ENCODE measurements at regions not wholly inside any gene's neighbourhood (a gene's known extent, or its start where the extent isn't known, plus 50 kb on each side); places are given as distances from the start of the nearest gene placed in this dataset.
A peak's percentile ranks its signal among the peaks of the same experiment; 100 is the strongest.
"Not testable (repeated sequence)": the region's sequence is repeated elsewhere in the genome, so short reads cannot be mapped to it uniquely, and the experiment has no call there.

- no peak for DNase-seq (ENCODE audit: low read depth in 2 of 2)
- no peak overlapping the region for H3K4me2 ChIP-seq (ENCODE audit: extremely low read depth, insufficient read depth, low read length)
- H3K27ac ChIP-seq (ENCODE audit: insufficient read depth, low read length), result no peak overlapping the region
- no peaks in the 10 kb centered on the region for H3K9me3 ChIP-seq (ENCODE audit: control insufficient read depth, insufficient read depth, low read depth, low read length)
- no peaks in the 10 kb centered on the region for H3K4me1 ChIP-seq (ENCODE audit: control insufficient read depth, extremely low read depth, insufficient read depth, low read length)
- H3K36me3 ChIP-seq (ENCODE audit: control insufficient read depth, insufficient read depth, low read length), result no peaks in the 10 kb centered on the region
- H3K79me2 ChIP-seq (ENCODE audit: control insufficient read depth, insufficient read depth, low read length), result no peaks in the 10 kb centered on the region
- no peak overlapping the region for H3K9ac ChIP-seq (ENCODE audit: insufficient read depth, low read length)
- H2AFZ ChIP-seq (ENCODE audit: low read length), result no peak overlapping the region
- no peaks in the 10 kb centered on the region for H3K27me3 ChIP-seq (ENCODE audit: control insufficient read depth, insufficient read depth, low read length)
- H3K4me3 ChIP-seq (replicated peaks in 1 of 4; ENCODE audit: control extremely low read depth in 1 of 4, insufficient read depth in 1 of 4, low read depth in 3 of 4, low read length in 4 of 4), result no peak overlapping the region
- no peaks in the 10 kb centered on the region for H4K20me1 ChIP-seq (ENCODE audit: control insufficient read depth, extremely low read depth, insufficient read depth, low read length)
- TF ChIP-seq CTCF (conservative IDR thresholded peaks at IDR 0.05 in 1 of 2, IDR thresholded peaks at IDR 0.05 in 1 of 2; ENCODE audit: low read depth in 1 of 2, low read length in 2 of 2) (no peak), EZH2 (IDR thresholded peaks at IDR 0.05; ENCODE audit: low read length, missing control alignments) (no peak)
Measured at GRCh38 chr5:92942762-92943161, 638.3 kb downstream of the NR2F1-AS1 start.

GRCh38 chr5:92941806-92942205 lies 639.2 kb downstream of the NR2F1-AS1 start:
- no peak overlapping the region for H3K27ac ChIP-seq (ENCODE audit: insufficient read depth, low read length)
- no peak overlapping the region for H3K4me2 ChIP-seq (ENCODE audit: extremely low read depth, insufficient read depth, low read length)
- no peaks in the 10 kb centered on the region for H4K20me1 ChIP-seq (ENCODE audit: control insufficient read depth, extremely low read depth, insufficient read depth, low read length)
- H3K36me3 ChIP-seq (ENCODE audit: control insufficient read depth, insufficient read depth, low read length), result no peaks in the 10 kb centered on the region
- no peaks in the 10 kb centered on the region for H3K27me3 ChIP-seq (ENCODE audit: control insufficient read depth, insufficient read depth, low read length)
- H3K9ac ChIP-seq (ENCODE audit: insufficient read depth, low read length), result no peak overlapping the region
- TF ChIP-seq CTCF (conservative IDR thresholded peaks at IDR 0.05 in 1 of 2, IDR thresholded peaks at IDR 0.05 in 1 of 2; ENCODE audit: low read depth in 1 of 2, low read length in 2 of 2), result no peak
- no peak for TF ChIP-seq EZH2 (IDR thresholded peaks at IDR 0.05; ENCODE audit: low read length, missing control alignments)
- no peaks in the 10 kb centered on the region for H3K9me3 ChIP-seq (ENCODE audit: control insufficient read depth, insufficient read depth, low read depth, low read length)
- H3K4me3 ChIP-seq (replicated peaks in 1 of 4; ENCODE audit: control extremely low read depth in 1 of 4, insufficient read depth in 1 of 4, low read depth in 3 of 4, low read length in 4 of 4), result no peak overlapping the region
- DNase-seq (ENCODE audit: low read depth in 2 of 2), result no peak
- H3K4me1 ChIP-seq (ENCODE audit: control insufficient read depth, extremely low read depth, insufficient read depth, low read length), result no peaks in the 10 kb centered on the region
- no peaks in the 10 kb centered on the region for H3K79me2 ChIP-seq (ENCODE audit: control insufficient read depth, insufficient read depth, low read length)
- H2AFZ ChIP-seq (ENCODE audit: low read length), result no peak overlapping the region

GRCh38 chr5:92939428-92939827 lies 641.6 kb downstream of the NR2F1-AS1 start:
- TF ChIP-seq CTCF (conservative IDR thresholded peaks at IDR 0.05 in 1 of 2, IDR thresholded peaks at IDR 0.05 in 1 of 2; ENCODE audit: low read depth in 1 of 2, low read length in 2 of 2) (no peak), EZH2 (IDR thresholded peaks at IDR 0.05; ENCODE audit: low read length, missing control alignments) (no peak)
- no peak for DNase-seq (ENCODE audit: low read depth in 2 of 2)
- Histone ChIP-seq H2AFZ (ENCODE audit: low read length) (peak overlapping the region; percentile 77), H3K4me2 (ENCODE audit: extremely low read depth, insufficient read depth, low read length) (no peak overlapping the region), H3K9me3 (ENCODE audit: control insufficient read depth, insufficient read depth, low read depth, low read length) (no peaks in the 10 kb centered on the region), H3K36me3 (ENCODE audit: control insufficient read depth, insufficient read depth, low read length) (no peaks in the 10 kb centered on the region), H3K4me1 (ENCODE audit: control insufficient read depth, extremely low read depth, insufficient read depth, low read length) (no peaks in the 10 kb centered on the region), H3K4me3 (replicated peaks in 1 of 4; ENCODE audit: control extremely low read depth in 1 of 4, insufficient read depth in 1 of 4, low read depth in 3 of 4, low read length in 4 of 4) (no peak overlapping the region), H3K27me3 (ENCODE audit: control insufficient read depth, insufficient read depth, low read length) (no peaks in the 10 kb centered on the region), H3K27ac (ENCODE audit: insufficient read depth, low read length) (no peak overlapping the region), H4K20me1 (ENCODE audit: control insufficient read depth, extremely low read depth, insufficient read depth, low read length) (no peaks in the 10 kb centered on the region), H3K9ac (ENCODE audit: insufficient read depth, low read length) (no peak overlapping the region), H3K79me2 (ENCODE audit: control insufficient read depth, insufficient read depth, low read length) (no peaks in the 10 kb centered on the region)

GRCh38 chr5:92937396-92937795 lies 643.6 kb downstream of the NR2F1-AS1 start:
- H3K36me3 ChIP-seq (ENCODE audit: control insufficient read depth, insufficient read depth, low read length); H3K4me3 ChIP-seq (replicated peaks in 1 of 4; ENCODE audit: control extremely low read depth in 1 of 4, insufficient read depth in 1 of 4, low read depth in 3 of 4, low read length in 4 of 4); H3K79me2 ChIP-seq (ENCODE audit: control insufficient read depth, insufficient read depth, low read length); DNase-seq (ENCODE audit: low read depth in 2 of 2); H3K9ac ChIP-seq (ENCODE audit: insufficient read depth, low read length); H3K9me3 ChIP-seq (ENCODE audit: control insufficient read depth, insufficient read depth, low read depth, low read length); H3K4me1 ChIP-seq (ENCODE audit: control insufficient read depth, extremely low read depth, insufficient read depth, low read length); H2AFZ ChIP-seq (ENCODE audit: low read length); H4K20me1 ChIP-seq (ENCODE audit: control insufficient read depth, extremely low read depth, insufficient read depth, low read length); H3K4me2 ChIP-seq (ENCODE audit: extremely low read depth, insufficient read depth, low read length); H3K27me3 ChIP-seq (ENCODE audit: control insufficient read depth, insufficient read depth, low read length); H3K27ac ChIP-seq (ENCODE audit: insufficient read depth, low read length): not testable (repeated sequence)

All from fibroblast of lung (primary cell).